ENCODE measurements at regions not wholly inside any gene's neighbourhood (a gene's known extent, or its start where the extent isn't known, plus 50 kb on each side); places are given as distances from the start of the nearest gene placed in this dataset.
A peak's percentile ranks its signal among the peaks of the same experiment; 100 is the strongest.

- H3K9ac ChIP-seq (ENCODE audit: low read depth in 1 of 2, low read length in 2 of 2) = no peak overlapping the region
- H3K4me1 ChIP-seq (ENCODE audit: control insufficient read depth in 1 of 2, insufficient read depth in 2 of 2, low read length in 2 of 2) = peaks cover 5 to 11% of the 10 kb centered on the region in 2 donors
- H3K36me3 ChIP-seq (ENCODE audit: control insufficient read depth in 1 of 2, insufficient read depth in 2 of 2, low read length in 2 of 2) = no peaks in the 10 kb centered on the region
- H3K27me3 ChIP-seq (ENCODE audit: control insufficient read depth in 1 of 2, insufficient read depth in 2 of 2, low read length in 2 of 2) = no peaks in the 10 kb centered on the region
- H3K4me3 ChIP-seq (ENCODE audit: low read depth in 1 of 2, low read length in 2 of 2) = no peak overlapping the region
- H3K27ac ChIP-seq (ENCODE audit: low read depth, low read length) = no peak overlapping the region
- H3K9me3 ChIP-seq (ENCODE audit: control insufficient read depth in 1 of 2, low read length in 2 of 2) = no peaks in the 10 kb centered on the region
Observed at GRCh38 chr12:11549119-11549518, 100.4 kb upstream of the ETV6 start.

DNA sequence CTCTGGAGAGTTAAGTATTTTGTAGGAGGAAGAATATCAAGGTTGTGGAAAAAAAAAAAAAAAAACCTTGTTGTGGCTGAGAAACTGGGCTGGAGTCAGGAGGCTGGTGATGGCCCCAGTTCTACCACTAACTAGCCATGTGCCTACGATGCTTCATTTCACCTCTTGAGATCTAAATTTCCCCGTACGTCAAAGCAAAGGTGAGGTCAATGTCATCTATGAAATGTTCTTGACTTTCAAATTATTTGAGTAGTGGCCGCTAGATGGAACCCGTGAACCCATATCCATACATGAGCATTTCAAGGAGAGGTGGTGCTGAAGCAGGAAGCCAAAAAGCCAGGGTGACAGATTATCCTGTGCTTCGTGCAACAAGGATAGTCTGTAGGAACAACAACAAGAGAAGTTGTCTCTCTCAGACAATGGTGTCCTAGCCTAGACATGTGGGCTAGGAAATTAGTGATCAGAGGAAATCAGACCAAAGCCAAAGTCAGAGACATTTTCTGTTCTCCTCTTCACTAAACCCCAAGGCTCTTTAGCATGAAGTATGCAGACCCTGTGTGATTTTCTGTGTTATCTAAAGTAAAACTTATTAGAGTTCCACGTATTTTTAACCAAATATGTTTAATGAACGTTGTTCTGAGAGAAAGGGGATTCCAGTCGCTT is 95.5 kb upstream of the ETV6 start:
- Histone ChIP-seq H3K9ac (ENCODE audit: low read depth in 1 of 2, low read length in 2 of 2) (no peak overlapping the region), H3K27me3 (ENCODE audit: control insufficient read depth in 1 of 2, insufficient read depth in 2 of 2, low read length in 2 of 2) (no peaks in the 10 kb centered on the region), H3K27ac (ENCODE audit: low read depth, low read length) (no peak overlapping the region), H3K4me1 (ENCODE audit: control insufficient read depth in 1 of 2, insufficient read depth in 2 of 2, low read length in 2 of 2) (peaks cover 5 to 7% of the 10 kb centered on the region in 2 donors), H3K36me3 (ENCODE audit: control insufficient read depth in 1 of 2, insufficient read depth in 2 of 2, low read length in 2 of 2) (no peaks in the 10 kb centered on the region), H3K4me3 (ENCODE audit: low read depth in 1 of 2, low read length in 2 of 2) (no peak overlapping the region), H3K9me3 (ENCODE audit: control insufficient read depth in 1 of 2, low read length in 2 of 2) (no peaks in the 10 kb centered on the region)

- Histone ChIP-seq H3K36me3 (ENCODE audit: control insufficient read depth in 1 of 2, insufficient read depth in 2 of 2, low read length in 2 of 2) (no peaks in the 10 kb centered on the region), H3K9ac (ENCODE audit: low read depth in 1 of 2, low read length in 2 of 2) (no peak overlapping the region), H3K4me3 (ENCODE audit: low read depth in 1 of 2, low read length in 2 of 2) (no peak overlapping the region), H3K27ac (ENCODE audit: low read depth, low read length) (no peak overlapping the region), H3K9me3 (ENCODE audit: control insufficient read depth in 1 of 2, low read length in 2 of 2) (no peaks in the 10 kb centered on the region), H3K4me1 (ENCODE audit: control insufficient read depth in 1 of 2, insufficient read depth in 2 of 2, low read length in 2 of 2) (peaks cover 5 to 7% of the 10 kb centered on the region in 2 donors), H3K27me3 (ENCODE audit: control insufficient read depth in 1 of 2, insufficient read depth in 2 of 2, low read length in 2 of 2) (peaks cover 0 to 3% of the 10 kb centered on the region in 2 donors)
Observed at GRCh38 chr12:11555195-11555594, 94.3 kb upstream of the ETV6 start.

DNA sequence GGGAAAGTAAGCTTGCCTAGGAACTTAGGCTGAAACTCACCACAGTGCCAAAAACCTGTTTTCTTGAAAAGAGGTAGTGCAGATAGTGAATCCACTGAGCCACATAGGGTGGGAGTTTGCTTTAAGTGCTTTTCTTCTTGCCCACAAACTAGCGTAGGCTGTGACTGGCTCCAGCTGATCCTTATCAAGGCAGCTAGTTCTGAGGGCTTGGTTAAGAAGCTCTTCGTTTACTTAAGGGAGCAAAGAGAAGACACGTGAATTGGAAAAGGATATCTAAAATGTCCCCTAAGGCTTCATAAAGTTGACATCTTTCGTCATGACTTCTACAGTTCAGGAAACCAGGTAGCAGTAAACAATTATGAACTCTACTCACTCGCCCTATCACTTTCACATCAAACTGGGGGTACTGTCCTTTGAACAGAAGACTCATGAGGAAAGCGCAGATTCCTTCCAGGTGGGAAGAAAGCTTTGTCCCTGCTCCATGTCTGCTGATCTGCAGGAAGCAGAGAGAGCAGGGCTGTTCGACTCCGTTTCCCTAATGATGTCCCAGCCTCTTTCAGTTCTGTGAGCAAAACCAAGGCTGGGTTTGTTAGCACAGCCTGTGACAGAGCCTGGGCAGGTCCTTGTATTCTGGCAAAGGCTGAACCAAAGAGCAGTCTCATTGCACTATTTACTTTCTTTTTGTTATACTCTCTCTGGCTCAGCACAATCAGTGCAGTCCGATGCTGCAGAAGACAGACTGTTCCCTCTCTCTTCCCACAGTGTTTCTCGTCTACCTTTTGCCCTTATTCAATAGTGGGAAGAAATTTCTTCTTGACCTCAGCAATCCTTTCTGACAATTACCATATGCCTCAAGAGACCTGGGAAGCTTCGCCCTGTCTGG is 93.5 kb upstream of the ETV6 start:
- H3K27ac ChIP-seq (ENCODE audit: low read depth, low read length) = no peak overlapping the region
- peak overlapping the region; percentile 59 to 60 for H3K4me3 ChIP-seq (ENCODE audit: low read depth in 1 of 2, low read length in 2 of 2)
- peak overlapping the region in 1 of 2 donors; percentile 9 for H3K9ac ChIP-seq (ENCODE audit: low read depth in 1 of 2, low read length in 2 of 2)

DNA sequence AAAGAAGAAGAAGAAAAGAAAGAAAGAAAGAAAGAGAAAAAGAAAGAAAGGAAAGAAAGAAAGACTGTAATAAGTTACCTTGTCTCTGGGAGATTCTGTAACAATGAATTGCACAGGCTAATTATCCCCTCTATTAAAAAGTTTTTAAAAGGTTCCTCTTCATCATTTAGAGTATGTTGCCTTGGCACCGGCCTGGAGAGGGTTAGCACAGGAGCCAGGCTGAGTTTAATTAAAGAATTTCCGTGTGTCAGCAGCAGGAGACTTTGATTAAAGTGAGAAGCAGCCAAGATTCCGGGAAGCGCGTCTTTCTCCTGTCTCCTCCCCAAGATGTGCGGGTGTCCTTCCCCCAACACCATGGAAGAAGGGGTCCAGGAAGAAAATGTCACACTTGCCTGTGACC is 92.8 kb upstream of the ETV6 start:
- Histone ChIP-seq H3K27me3 (ENCODE audit: control insufficient read depth in 1 of 2, insufficient read depth in 2 of 2, low read length in 2 of 2) (peaks cover 0 to 3% of the 10 kb centered on the region in 2 donors), H3K4me3 (ENCODE audit: low read depth in 1 of 2, low read length in 2 of 2) (peak overlapping the region; percentile 59 to 60), H3K9ac (ENCODE audit: low read depth in 1 of 2, low read length in 2 of 2) (no peak overlapping the region), H3K36me3 (ENCODE audit: control insufficient read depth in 1 of 2, insufficient read depth in 2 of 2, low read length in 2 of 2) (no peaks in the 10 kb centered on the region), H3K9me3 (ENCODE audit: control insufficient read depth in 1 of 2, low read length in 2 of 2) (no peaks in the 10 kb centered on the region), H3K27ac (ENCODE audit: low read depth, low read length) (no peak overlapping the region), H3K4me1 (ENCODE audit: control insufficient read depth in 1 of 2, insufficient read depth in 2 of 2, low read length in 2 of 2) (peaks cover 5 to 7% of the 10 kb centered on the region in 2 donors)

More for the DNA sequence above, 93.5 kb upstream of the ETV6 start:
- peaks cover 0 to 3% of the 10 kb centered on the region in 2 donors for H3K27me3 ChIP-seq (ENCODE audit: control insufficient read depth in 1 of 2, insufficient read depth in 2 of 2, low read length in 2 of 2)
- no peaks in the 10 kb centered on the region for H3K9me3 ChIP-seq (ENCODE audit: control insufficient read depth in 1 of 2, low read length in 2 of 2)
- peaks cover 5 to 7% of the 10 kb centered on the region in 2 donors for H3K4me1 ChIP-seq (ENCODE audit: control insufficient read depth in 1 of 2, insufficient read depth in 2 of 2, low read length in 2 of 2)
- no peaks in the 10 kb centered on the region for H3K36me3 ChIP-seq (ENCODE audit: control insufficient read depth in 1 of 2, insufficient read depth in 2 of 2, low read length in 2 of 2)

DNA sequence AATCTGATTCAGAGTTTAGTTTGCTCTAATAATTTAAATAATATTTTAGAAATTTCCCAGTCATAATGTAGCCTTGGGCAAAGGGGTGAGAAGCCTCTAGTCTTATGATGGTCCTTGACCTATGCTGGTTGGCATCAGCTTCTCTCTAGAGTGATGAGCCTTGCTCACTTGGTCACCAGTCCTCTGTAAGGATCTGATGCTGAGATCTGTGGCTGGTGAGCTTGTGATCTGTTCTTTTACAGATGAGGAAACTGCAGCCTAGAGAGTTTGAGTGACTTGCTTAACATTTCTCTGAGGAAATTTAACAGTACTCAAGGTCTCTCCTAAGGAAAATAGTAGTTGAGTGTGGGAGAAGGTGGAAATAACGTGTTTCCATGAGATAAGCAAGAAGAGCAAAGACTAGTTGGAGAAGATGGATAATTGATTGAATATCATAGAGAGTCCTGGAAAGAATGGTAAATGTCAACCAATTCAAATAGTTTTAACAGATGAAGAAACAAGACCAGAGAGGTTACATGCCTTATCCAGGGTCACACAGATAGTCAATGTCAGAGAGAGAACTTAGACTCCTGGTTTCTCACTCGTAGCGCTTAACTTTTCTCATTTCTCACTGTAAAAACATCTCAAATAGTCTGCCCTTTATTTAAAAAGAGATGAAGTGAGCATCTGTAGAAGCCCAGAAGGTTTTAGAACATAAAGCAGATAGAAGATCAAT is 89.7 kb upstream of the ETV6 start:
- H3K36me3 ChIP-seq (ENCODE audit: control insufficient read depth in 1 of 2, insufficient read depth in 2 of 2, low read length in 2 of 2) = no peaks in the 10 kb centered on the region
- no peak overlapping the region for H3K9ac ChIP-seq (ENCODE audit: low read depth in 1 of 2, low read length in 2 of 2)
- peaks cover 5 to 7% of the 10 kb centered on the region in 2 donors for H3K4me1 ChIP-seq (ENCODE audit: control insufficient read depth in 1 of 2, insufficient read depth in 2 of 2, low read length in 2 of 2)
- H3K9me3 ChIP-seq (ENCODE audit: control insufficient read depth in 1 of 2, low read length in 2 of 2) = no peaks in the 10 kb centered on the region
- H3K4me3 ChIP-seq (ENCODE audit: low read depth in 1 of 2, low read length in 2 of 2) = no peak overlapping the region
- no peak overlapping the region for H3K27ac ChIP-seq (ENCODE audit: low read depth, low read length)
- peaks cover 0 to 3% of the 10 kb centered on the region in 2 donors for H3K27me3 ChIP-seq (ENCODE audit: control insufficient read depth in 1 of 2, insufficient read depth in 2 of 2, low read length in 2 of 2)

DNA sequence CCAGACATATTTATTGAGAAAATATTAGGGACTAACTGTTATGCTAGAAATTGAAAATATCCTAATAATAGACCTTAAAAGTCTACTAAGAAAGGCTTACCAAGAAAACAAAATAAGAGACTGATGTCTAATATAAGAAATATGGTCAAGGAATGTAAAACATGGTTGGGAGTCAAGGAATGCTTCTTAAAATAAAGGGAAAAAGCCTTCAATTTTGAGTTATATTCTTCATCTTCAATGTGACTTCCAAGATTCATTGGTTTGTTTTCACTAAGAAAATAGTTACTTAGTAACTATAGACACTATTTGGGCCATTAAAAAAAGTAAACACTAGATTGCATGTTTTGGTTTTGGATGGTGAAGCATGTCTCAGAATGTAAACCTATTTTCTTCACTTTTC is 88.1 kb upstream of the ETV6 start:
- no peak overlapping the region for H3K9ac ChIP-seq (ENCODE audit: low read depth in 1 of 2, low read length in 2 of 2)
- peaks cover 0 to 3% of the 10 kb centered on the region in 2 donors for H3K27me3 ChIP-seq (ENCODE audit: control insufficient read depth in 1 of 2, insufficient read depth in 2 of 2, low read length in 2 of 2)
- no peaks in the 10 kb centered on the region for H3K36me3 ChIP-seq (ENCODE audit: control insufficient read depth in 1 of 2, insufficient read depth in 2 of 2, low read length in 2 of 2)
- H3K4me3 ChIP-seq (ENCODE audit: low read depth in 1 of 2, low read length in 2 of 2) = no peak overlapping the region
- H3K9me3 ChIP-seq (ENCODE audit: control insufficient read depth in 1 of 2, low read length in 2 of 2) = no peaks in the 10 kb centered on the region
- H3K4me1 ChIP-seq (ENCODE audit: control insufficient read depth in 1 of 2, insufficient read depth in 2 of 2, low read length in 2 of 2) = no peaks in the 10 kb centered on the region
- no peak overlapping the region for H3K27ac ChIP-seq (ENCODE audit: low read depth, low read length)

GRCh38 chr12:11563785-11564739 is 85.4 kb upstream of the ETV6 start:
- no peak overlapping the region for H3K27ac ChIP-seq (ENCODE audit: low read depth, low read length)
- peaks cover 0 to 3% of the 10 kb centered on the region in 2 donors for H3K27me3 ChIP-seq (ENCODE audit: control insufficient read depth in 1 of 2, insufficient read depth in 2 of 2, low read length in 2 of 2)
- H3K9ac ChIP-seq (ENCODE audit: low read depth in 1 of 2, low read length in 2 of 2) = no peak overlapping the region
- H3K36me3 ChIP-seq (ENCODE audit: control insufficient read depth in 1 of 2, insufficient read depth in 2 of 2, low read length in 2 of 2) = no peaks in the 10 kb centered on the region
- no peak overlapping the region for H3K4me3 ChIP-seq (ENCODE audit: low read depth in 1 of 2, low read length in 2 of 2)
- H3K9me3 ChIP-seq (ENCODE audit: control insufficient read depth in 1 of 2, low read length in 2 of 2) = no peaks in the 10 kb centered on the region
- H3K4me1 ChIP-seq (ENCODE audit: control insufficient read depth in 1 of 2, insufficient read depth in 2 of 2, low read length in 2 of 2) = no peaks in the 10 kb centered on the region

DNA sequence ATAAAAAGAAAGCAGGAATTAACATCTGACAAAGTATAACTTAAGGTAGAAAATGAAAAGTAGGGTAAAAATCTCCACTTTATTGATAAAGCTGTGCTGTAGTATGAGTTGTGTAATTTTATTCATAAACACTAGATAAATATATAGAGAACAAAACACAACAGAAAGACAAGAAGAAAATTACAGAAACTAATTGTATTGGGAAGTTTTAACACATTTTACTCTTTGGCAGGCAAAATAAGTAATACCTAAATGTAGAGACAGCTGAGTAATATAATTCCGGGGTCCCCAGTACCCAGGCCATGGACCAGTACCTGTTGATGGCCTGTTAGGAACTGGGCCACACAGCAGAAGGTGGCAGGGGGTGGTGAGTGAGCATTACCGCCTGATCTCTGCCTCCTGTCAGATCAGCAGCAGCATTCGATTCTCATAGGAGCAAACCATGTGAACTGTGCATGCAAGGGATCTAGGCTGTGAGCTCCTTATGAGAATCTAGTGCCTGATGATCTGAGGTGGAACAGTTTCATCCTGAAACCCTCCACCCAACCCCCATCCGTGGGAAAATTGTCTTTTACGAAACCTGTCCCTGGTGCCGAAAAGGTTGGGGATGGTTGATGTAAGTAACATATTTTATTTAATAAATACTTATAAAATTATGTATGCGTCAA is 84.4 kb upstream of the ETV6 start:
- no peak overlapping the region for H3K4me3 ChIP-seq (ENCODE audit: low read depth in 1 of 2, low read length in 2 of 2)
- no peaks in the 10 kb centered on the region for H3K4me1 ChIP-seq (ENCODE audit: control insufficient read depth in 1 of 2, insufficient read depth in 2 of 2, low read length in 2 of 2)
- H3K27ac ChIP-seq (ENCODE audit: low read depth, low read length) = no peak overlapping the region
- H3K36me3 ChIP-seq (ENCODE audit: control insufficient read depth in 1 of 2, insufficient read depth in 2 of 2, low read length in 2 of 2) = no peaks in the 10 kb centered on the region
- no peaks in the 10 kb centered on the region for H3K9me3 ChIP-seq (ENCODE audit: control insufficient read depth in 1 of 2, low read length in 2 of 2)
- H3K27me3 ChIP-seq (ENCODE audit: control insufficient read depth in 1 of 2, insufficient read depth in 2 of 2, low read length in 2 of 2) = no peaks in the 10 kb centered on the region
- no peak overlapping the region for H3K9ac ChIP-seq (ENCODE audit: low read depth in 1 of 2, low read length in 2 of 2)

Measured in duodenal mucosa (tissue), 2 donors.